Osteocyte (in vitro differentiated cells): ENCODE measurements at regions not wholly inside any gene's neighbourhood (a gene's known extent, or its start where the extent isn't known, plus 50 kb on each side); places are given as distances from the start of the nearest gene placed in this dataset.
A peak's percentile ranks its signal among the peaks of the same experiment; 100 is the strongest.
"Not testable (repeated sequence)": the region's sequence is repeated elsewhere in the genome, so short reads cannot be mapped to it uniquely, and the experiment has no call there.

ENCODE experiments used
- DNase-seq: peaks from one replicate; pipeline ENCODE4 v3.0.0; 2021; ENCODE audit warnings: mixed read lengths; ENCODE audit not compliant: unreplicated experiment; ENCODE audit errors: extremely low spot score
- H3K27ac Mint-ChIP-seq: one replicate; pipeline ENCODE4 v1.8.0; 2021; ENCODE audit warnings: mild to moderate bottlenecking, mixed read lengths; ENCODE audit not compliant: unreplicated experiment
- H3K27me3 Mint-ChIP-seq: one replicate; pipeline ENCODE4 v1.8.0; 2021; ENCODE audit warnings: mixed read lengths; ENCODE audit not compliant: unreplicated experiment
- H3K36me3 Mint-ChIP-seq: one replicate; pipeline ENCODE4 v1.8.0; 2021; ENCODE audit warnings: mixed read lengths; ENCODE audit not compliant: unreplicated experiment
- H3K4me1 Mint-ChIP-seq: one replicate; pipeline ENCODE4 v1.8.0; 2021; ENCODE audit warnings: mixed read lengths; ENCODE audit not compliant: unreplicated experiment
- H3K4me3 Mint-ChIP-seq: one replicate; pipeline ENCODE4 v1.8.0; 2021; ENCODE audit warnings: mild to moderate bottlenecking, moderate library complexity, mixed read lengths; ENCODE audit not compliant: unreplicated experiment
- H3K9me3 Mint-ChIP-seq: one replicate; pipeline ENCODE4 v1.8.0; 2021; ENCODE audit warnings: mixed read lengths; ENCODE audit not compliant: unreplicated experiment
- TF ChIP-seq, protein P1 (sequence below): fragments of 200-600 bp; sonication (generic); IDR thresholded peaks from 2 replicates; pipeline ENCODE4 v1.5.0; 2021; ENCODE audit warnings: antibody characterized with exemption, mild to moderate bottlenecking, moderate library complexity

DNA sequence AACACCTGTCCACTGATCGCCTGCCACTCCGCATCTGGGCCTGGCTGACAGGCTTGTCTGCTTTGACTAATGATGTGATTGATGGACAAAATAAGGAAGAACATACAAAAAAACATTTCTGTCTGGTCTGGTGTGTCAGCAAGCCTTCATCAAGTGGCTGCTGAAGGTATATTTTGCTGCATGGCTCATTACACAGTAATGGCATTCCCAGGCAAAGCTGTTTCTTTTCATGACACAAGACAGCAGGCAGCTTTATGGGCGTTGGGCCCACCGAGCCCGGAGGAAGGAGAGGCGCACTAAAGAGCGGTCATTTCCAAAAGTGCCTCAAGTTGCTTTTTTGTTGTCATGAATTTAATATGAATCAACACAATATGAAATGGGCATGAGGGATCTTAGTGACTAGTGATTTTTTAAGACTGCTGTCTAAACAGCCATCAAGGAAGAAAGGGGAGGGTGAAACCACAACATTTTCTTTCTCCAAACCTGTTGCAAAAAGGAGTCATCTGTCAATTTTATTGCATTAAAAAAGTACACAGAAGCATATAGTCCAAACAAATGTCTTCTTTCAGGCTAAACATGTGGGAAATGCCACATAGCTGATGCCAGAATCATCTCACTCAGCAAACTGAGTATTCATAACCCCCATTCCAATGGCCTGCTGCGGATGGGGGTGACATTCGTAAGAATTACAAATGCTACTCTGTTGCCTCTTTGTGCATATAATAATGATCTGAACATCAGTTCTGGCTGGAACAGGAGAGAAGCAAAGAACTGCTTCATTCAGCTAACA, 476.6 kb downstream of the ZNF536 start:
- DNase-seq, result no peak
- Mint-ChIP-seq H3K36me3 (no peaks in the 10 kb centered on the region), H3K4me3 (no peak overlapping the region), H3K27me3 (no peaks in the 10 kb centered on the region), H3K4me1 (no peaks in the 10 kb centered on the region), H3K9me3 (peaks cover 24% of the 10 kb centered on the region), H3K27ac (no peak overlapping the region)
- TF ChIP-seq, protein P1, sequence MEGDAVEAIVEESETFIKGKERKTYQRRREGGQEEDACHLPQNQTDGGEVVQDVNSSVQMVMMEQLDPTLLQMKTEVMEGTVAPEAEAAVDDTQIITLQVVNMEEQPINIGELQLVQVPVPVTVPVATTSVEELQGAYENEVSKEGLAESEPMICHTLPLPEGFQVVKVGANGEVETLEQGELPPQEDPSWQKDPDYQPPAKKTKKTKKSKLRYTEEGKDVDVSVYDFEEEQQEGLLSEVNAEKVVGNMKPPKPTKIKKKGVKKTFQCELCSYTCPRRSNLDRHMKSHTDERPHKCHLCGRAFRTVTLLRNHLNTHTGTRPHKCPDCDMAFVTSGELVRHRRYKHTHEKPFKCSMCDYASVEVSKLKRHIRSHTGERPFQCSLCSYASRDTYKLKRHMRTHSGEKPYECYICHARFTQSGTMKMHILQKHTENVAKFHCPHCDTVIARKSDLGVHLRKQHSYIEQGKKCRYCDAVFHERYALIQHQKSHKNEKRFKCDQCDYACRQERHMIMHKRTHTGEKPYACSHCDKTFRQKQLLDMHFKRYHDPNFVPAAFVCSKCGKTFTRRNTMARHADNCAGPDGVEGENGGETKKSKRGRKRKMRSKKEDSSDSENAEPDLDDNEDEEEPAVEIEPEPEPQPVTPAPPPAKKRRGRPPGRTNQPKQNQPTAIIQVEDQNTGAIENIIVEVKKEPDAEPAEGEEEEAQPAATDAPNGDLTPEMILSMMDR, result no peak

DNA sequence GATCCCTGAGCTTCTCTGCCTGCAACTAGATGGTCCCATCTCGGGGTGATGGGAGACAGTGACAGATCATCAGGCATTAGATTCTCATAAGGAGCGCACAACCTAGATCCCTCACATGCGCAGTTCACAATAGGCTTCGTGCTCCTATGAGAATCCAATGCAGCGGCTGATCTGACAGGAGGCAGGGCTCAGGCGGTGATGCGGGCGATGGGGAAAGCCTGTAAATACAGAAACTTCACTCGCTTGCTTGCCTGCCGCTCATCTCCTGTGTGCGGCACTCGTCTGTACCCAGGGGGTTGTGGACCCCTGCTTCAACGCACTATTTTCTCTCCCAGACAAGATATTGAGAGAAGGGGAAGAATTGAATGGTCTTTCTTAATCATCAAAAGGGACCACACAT, 473.9 kb downstream of the ZNF536 start:
- TF ChIP-seq, protein P1, result no peak
- H3K4me1 Mint-ChIP-seq, result no peaks in the 10 kb centered on the region
- H3K27me3 Mint-ChIP-seq, result no peaks in the 10 kb centered on the region
- no peak overlapping the region for H3K4me3 Mint-ChIP-seq
- H3K9me3 Mint-ChIP-seq, result peaks cover 25% of the 10 kb centered on the region
- H3K27ac Mint-ChIP-seq, result no peak overlapping the region
- peak; percentile 73 for DNase-seq
- H3K36me3 Mint-ChIP-seq, result no peaks in the 10 kb centered on the region

DNA sequence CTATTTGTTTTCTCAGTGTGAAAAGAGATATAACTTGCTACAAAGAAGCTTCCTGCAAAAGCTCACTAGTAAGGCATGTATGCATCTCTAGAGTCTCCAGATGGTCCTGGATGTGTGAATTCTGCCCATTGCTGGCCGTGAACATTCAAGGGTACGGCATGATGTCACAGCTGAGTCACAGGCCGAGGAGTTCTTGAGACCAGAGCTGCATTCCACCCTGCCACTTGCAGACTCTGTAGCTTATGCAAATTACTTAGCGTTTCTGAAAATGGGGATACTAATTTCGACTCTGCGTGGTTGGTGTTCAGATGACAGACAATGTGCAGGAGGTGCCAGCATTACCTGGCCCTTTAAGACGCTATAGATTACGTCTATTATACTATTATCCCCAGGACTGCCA, 470.7 kb downstream of the ZNF536 start:
- TF ChIP-seq, protein P1, result no peak
- H3K4me3 Mint-ChIP-seq, result no peak overlapping the region

DNA sequence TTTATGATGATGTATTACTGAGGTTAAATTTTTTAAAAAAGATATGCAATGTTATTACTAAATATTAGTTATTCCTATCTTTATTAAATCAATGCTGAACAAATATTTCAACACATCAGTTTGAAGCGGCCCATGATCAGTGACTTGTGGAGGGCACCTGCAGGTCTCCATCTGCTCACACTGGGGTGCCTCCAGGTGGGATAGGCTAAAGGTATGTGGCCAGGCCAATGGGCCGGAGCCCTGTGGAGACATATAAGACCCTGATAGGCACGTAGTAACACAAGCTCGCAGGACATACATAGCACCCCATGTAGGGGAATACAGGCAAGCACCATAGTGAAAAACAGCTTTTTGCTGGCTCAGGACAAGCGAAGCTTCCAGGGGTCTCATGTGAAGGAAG, 469.8 kb downstream of the ZNF536 start:
- Mint-ChIP-seq H3K27ac (no peak overlapping the region), H3K36me3 (no peaks in the 10 kb centered on the region), H3K4me3 (no peak overlapping the region), H3K4me1 (no peaks in the 10 kb centered on the region), H3K27me3 (no peaks in the 10 kb centered on the region), H3K9me3 (peaks cover 28% of the 10 kb centered on the region)
- TF ChIP-seq, protein P1, result no peak
- no peak for DNase-seq

More for the DNA sequence above, 470.7 kb downstream of the ZNF536 start:
- Mint-ChIP-seq H3K9me3 (peaks cover 28% of the 10 kb centered on the region), H3K27ac (no peak overlapping the region), H3K27me3 (no peaks in the 10 kb centered on the region), H3K4me1 (no peaks in the 10 kb centered on the region), H3K36me3 (no peaks in the 10 kb centered on the region)
- no peak for DNase-seq

DNA sequence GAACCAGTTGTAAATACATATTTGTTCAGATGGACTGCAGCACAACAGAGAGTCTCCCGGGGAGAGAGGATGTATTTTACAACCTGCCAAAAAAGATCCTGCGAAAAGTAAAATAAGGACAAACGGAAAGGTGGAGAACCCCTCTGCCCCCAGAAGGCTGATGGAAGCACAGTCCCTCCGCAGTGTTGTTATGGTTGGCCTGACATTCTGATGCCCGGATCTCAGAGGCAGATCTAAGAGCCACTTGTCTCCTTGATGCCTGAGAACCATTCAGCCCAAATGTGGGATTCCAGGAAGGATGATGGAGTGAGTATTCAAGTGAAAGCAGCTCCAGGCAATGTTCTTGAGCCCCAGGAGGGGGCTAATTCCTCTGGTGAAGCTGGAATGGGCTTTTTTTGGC, 458.7 kb downstream of the ZNF536 start:
- no peak overlapping the region for H3K27ac Mint-ChIP-seq
- H3K9me3 Mint-ChIP-seq, result peaks cover 29% of the 10 kb centered on the region

DNA sequence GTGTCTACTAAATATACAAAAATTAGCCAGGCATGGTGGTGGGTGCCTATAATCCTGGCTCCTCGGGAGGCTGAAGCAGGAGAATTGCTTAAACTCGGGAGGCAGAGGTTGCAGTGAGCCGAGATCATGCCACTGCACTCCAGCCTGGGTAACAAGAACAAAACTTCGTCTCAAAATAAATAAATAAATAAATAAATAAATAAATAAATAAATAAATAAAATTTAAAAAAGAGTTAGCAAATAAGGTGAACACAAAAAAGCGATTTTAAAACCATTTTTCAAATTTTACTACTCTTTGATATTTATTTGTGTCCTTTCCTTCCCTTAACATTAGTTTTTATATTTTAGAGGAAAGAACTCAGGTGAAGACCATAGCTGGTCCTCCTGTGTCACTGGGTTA, 453.3 kb downstream of the ZNF536 start:
- peaks cover 32% of the 10 kb centered on the region for H3K9me3 Mint-ChIP-seq
- not testable (repeated sequence) for DNase-seq, H3K4me3 Mint-ChIP-seq, H3K27me3 Mint-ChIP-seq, H3K4me1 Mint-ChIP-seq, H3K27ac Mint-ChIP-seq, H3K36me3 Mint-ChIP-seq

More for the DNA sequence above, 458.7 kb downstream of the ZNF536 start:
- DNase-seq, result no peak
- Mint-ChIP-seq H3K36me3 (no peaks in the 10 kb centered on the region), H3K4me1 (no peaks in the 10 kb centered on the region), H3K4me3 (no peak overlapping the region), H3K27me3 (no peaks in the 10 kb centered on the region)
- TF ChIP-seq, protein P1, result no peak
